ENCODE measurements at regions not wholly inside any gene's neighbourhood (a gene's known extent, or its start where the extent isn't known, plus 50 kb on each side); places are given as distances from the start of the nearest gene placed in this dataset.

GRCh38 chr6:78157606-78158005, 504.8 kb downstream of the MEI4 start:
- no peaks in the 10 kb centered on the region for H3K4me1 ChIP-seq (ENCODE audit: control insufficient read depth, insufficient read depth, low read length)
- dilution Hi-C loops (cut with HindIII; ENCODE audit: low sequenced_read_pairs, unreplicated experiment) = no loop called here

More at GRCh38 chr6:78157606-78158005, 504.8 kb downstream of the MEI4 start:
- Histone ChIP-seq H3K18ac (ENCODE audit: low read depth, low read length) (no peak overlapping the region), H3K9me3 (ENCODE audit: control insufficient read depth, insufficient read depth, low read length) (0 out of 2 replicates have a peak, but pooled peaks cover 1% of the 10 kb centered on the region), H3K14ac (replicated peaks; ENCODE audit: low read depth, low read length) (no peak overlapping the region), H3K23ac (ENCODE audit: low read depth, low read length) (no peak overlapping the region), H2AK5ac (ENCODE audit: low read depth, low read length) (no peak overlapping the region), H2BK20ac (ENCODE audit: low read depth, low read length) (no peak overlapping the region), H2BK5ac (ENCODE audit: low read depth, low read length, poor library complexity, severe bottlenecking) (no peak overlapping the region), H4K20me1 (ENCODE audit: insufficient read depth, low read length) (no peaks in the 10 kb centered on the region), H2AK9ac (replicated peaks; ENCODE audit: low read depth, low read length, poor library complexity) (no peak overlapping the region), H3K27ac (ENCODE audit: insufficient read depth, low read length) (no peak overlapping the region), H3K56ac (ENCODE audit: extremely low read depth, insufficient read depth, low read length) (no peak overlapping the region), H4K91ac (ENCODE audit: insufficient read depth, low read depth, low read length) (no peak overlapping the region), H3K4me2 (ENCODE audit: low read depth, low read length) (no peak overlapping the region), H3K36me3 (ENCODE audit: control insufficient read depth, insufficient read depth, low read length) (no peaks in the 10 kb centered on the region), H3K9ac (ENCODE audit: low read depth, low read length) (no peak overlapping the region), H3K79me1 (ENCODE audit: low read depth in 1 of 2, low read length in 2 of 2) (no peaks in the 10 kb centered on the region), H3K27me3 (ENCODE audit: control insufficient read depth, insufficient read depth, low read length) (no peaks in the 10 kb centered on the region), H2BK15ac (ENCODE audit: low read depth, low read length) (no peak overlapping the region), H2BK120ac (ENCODE audit: low read depth, low read length) (no peak overlapping the region), H3K4ac (ENCODE audit: low read depth, low read length) (no peak overlapping the region), H4K8ac (ENCODE audit: low read depth in 2 of 2, low read length in 2 of 2) (no peak overlapping the region), H2AFZ (replicated peaks; ENCODE audit: low read length, poor library complexity) (no peak overlapping the region), H4K5ac (ENCODE audit: low read depth, low read length) (no peak overlapping the region), H3K9me1 (ENCODE audit: insufficient read depth, low read length) (no peaks in the 10 kb centered on the region), H3K4me3 (ENCODE audit: insufficient read depth, low read depth, low read length) (no peak overlapping the region)
- intact Hi-C loops (cut with micrococcal nuclease) = no loop called here
- ChIA-PET CTCF (no interaction called here), POLR2A (ENCODE audit: unreplicated experiment) (no interaction called here)
- no CpG with 5 or more reads among the region's 2 CpGs for WGBS, 2 experiments (ENCODE audit: extremely low coverage in 2 of 2, insufficient read length in 1 of 2)
- BruUV-seq (replicated peaks) = no TSS peak
- DNase-seq (no peak), ATAC-seq (ENCODE audit: low read depth) (no peak)
- no peak for TF ChIP-seq CTCF (conservative IDR thresholded peaks at IDR 0.05; ENCODE audit: low read depth, low read length)
- no peak for TF ChIP-seq BHLHE40 (IDR thresholded peaks at IDR 0.05; ENCODE audit: low read depth, low read length)
- TF ChIP-seq CHD1 (IDR thresholded peaks at IDR 0.05; ENCODE audit: low read depth, low read length) = no peak
- no peak for TF ChIP-seq MAZ (IDR thresholded peaks at IDR 0.05; ENCODE audit: borderline replicate concordance, low read depth, low read length)
- TF ChIP-seq POLR2A (IDR thresholded peaks at IDR 0.05; ENCODE audit: low read depth, low read length) = no peak
- TF ChIP-seq RFX5 (IDR thresholded peaks at IDR 0.05; ENCODE audit: low read depth, low read length) = no peak
- TF ChIP-seq SMC3 (IDR thresholded peaks at IDR 0.05; ENCODE audit: low read depth, low read length) = no peak
- TF ChIP-seq USF2 (IDR thresholded peaks at IDR 0.05; ENCODE audit: low read depth, low read length) = no peak
- no peak for TF ChIP-seq ELK1 (IDR thresholded peaks at IDR 0.05; ENCODE audit: borderline replicate concordance, low read depth, low read length)
- TF ChIP-seq FOS (IDR thresholded peaks at IDR 0.05; ENCODE audit: low read depth, low read length) = no peak
- TF ChIP-seq NFE2L2 (IDR thresholded peaks at IDR 0.05; ENCODE audit: low read depth, low read length) = no peak
- TF ChIP-seq CEBPB (IDR thresholded peaks at IDR 0.05; ENCODE audit: low read depth, low read length) = no peak
- no peak for TF ChIP-seq MAFK (IDR thresholded peaks at IDR 0.05; ENCODE audit: low read depth, low read length)
- no peak for TF ChIP-seq RAD21 (IDR thresholded peaks at IDR 0.05; ENCODE audit: low read length)
- TF ChIP-seq RCOR1 (IDR thresholded peaks at IDR 0.05; ENCODE audit: insufficient replicate concordance, low read length) = no peak
- no peak for TF ChIP-seq MXI1 (IDR thresholded peaks at IDR 0.05; ENCODE audit: borderline replicate concordance, low read depth, low read length)
- in situ Hi-C loops (cut with MboI; ENCODE audit: low sequenced_read_pairs) = no loop called here

Measured in IMR-90 (cell line).